Right atrium auricular region (tissue), 2 donors: ENCODE measurements at regions not wholly inside any gene's neighbourhood (a gene's known extent, or its start where the extent isn't known, plus 50 kb on each side); places are given as distances from the start of the nearest gene placed in this dataset.

Source experiments
- DNase-seq: peaks from one replicate; pipeline ENCODE4 v3.0.0-alpha.2; 2019; ENCODE audit warnings: low spot score
- H3K27ac ChIP-seq, 2 donors: fragments of 200-600 bp; sonication (generic); 1 replicate in 1 of 2; 2 replicates in 1 of 2; pipeline ENCODE4 v1.5.1; 2016 to 2019
- H3K27me3 ChIP-seq, 2 donors: fragments of 200-600 bp; sonication (generic); one replicate each; pipeline versions ENCODE4 v1.5.1 to v1.6.0; 2017 to 2019
- H3K36me3 ChIP-seq: fragments of 200-600 bp; sonication (generic); one replicate; pipeline ENCODE4 v1.5.1; 2016
- H3K4me1 ChIP-seq, 2 donors: fragments of 200-600 bp; sonication (generic); one replicate each; pipeline versions ENCODE4 v1.5.1 to v1.6.0; 2017 to 2019
- H3K4me3 ChIP-seq, 2 donors: fragments of 200-600 bp; sonication (generic); 1 replicate in 1 of 2; 2 replicates in 1 of 2; pipeline ENCODE4 v1.5.1; 2017 to 2019; ENCODE audit warnings: mild to moderate bottlenecking in 1 of 2, moderate library complexity in 1 of 2
- H3K9me3 ChIP-seq, 2 donors: fragments of 200-600 bp; sonication (generic); one replicate each; pipeline ENCODE4 v1.5.1; 2019
- TF ChIP-seq, protein P1 (sequence below), 2 donors: fragments of 200-600 bp; sonication (generic); IDR thresholded peaks; one replicate each; pipeline ENCODE4 v1.5.1; 2019; ENCODE audit warnings: antibody characterized with exemption in 2 of 2

DNA sequence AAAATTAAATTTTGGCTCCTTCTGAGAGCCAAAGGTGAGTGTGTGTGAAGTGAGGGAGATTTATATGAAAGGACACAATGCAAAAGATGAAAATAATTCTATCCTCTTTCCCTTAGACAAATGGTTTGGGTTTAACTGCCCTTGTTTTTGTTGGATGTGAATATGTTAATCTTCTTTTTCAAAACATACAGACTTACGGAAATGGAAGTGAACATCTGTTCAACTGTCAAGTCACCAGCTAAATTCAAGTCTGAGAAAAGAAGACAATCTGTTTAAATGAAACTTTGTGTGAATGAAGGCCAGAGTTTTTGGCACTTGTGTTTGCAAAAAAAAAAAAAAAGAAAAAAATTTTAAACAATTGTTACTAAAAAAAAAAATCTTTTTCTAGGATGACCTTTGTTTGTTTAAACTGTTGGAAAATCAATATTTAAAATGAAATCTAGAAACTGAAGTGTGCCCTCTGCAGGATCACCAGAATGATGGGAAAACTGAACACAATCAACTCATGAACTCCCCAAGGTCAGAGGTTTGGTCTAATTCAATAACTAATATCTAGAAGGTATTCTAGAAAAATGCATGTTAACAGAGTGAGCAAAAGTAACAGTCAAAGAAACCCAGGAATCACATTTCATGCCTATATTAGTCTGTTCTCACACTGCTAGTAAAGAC, 448.8 kb downstream of the FLRT2 start:
- Histone ChIP-seq H3K9me3 (no peaks in the 10 kb centered on the region), H3K27me3 (no peaks in the 10 kb centered on the region), H3K27ac (no peak overlapping the region), H3K36me3 (no peaks in the 10 kb centered on the region), H3K4me1 (no peaks in the 10 kb centered on the region), H3K4me3 (no peak overlapping the region)
- no peak for DNase-seq
- TF ChIP-seq, protein P1, sequence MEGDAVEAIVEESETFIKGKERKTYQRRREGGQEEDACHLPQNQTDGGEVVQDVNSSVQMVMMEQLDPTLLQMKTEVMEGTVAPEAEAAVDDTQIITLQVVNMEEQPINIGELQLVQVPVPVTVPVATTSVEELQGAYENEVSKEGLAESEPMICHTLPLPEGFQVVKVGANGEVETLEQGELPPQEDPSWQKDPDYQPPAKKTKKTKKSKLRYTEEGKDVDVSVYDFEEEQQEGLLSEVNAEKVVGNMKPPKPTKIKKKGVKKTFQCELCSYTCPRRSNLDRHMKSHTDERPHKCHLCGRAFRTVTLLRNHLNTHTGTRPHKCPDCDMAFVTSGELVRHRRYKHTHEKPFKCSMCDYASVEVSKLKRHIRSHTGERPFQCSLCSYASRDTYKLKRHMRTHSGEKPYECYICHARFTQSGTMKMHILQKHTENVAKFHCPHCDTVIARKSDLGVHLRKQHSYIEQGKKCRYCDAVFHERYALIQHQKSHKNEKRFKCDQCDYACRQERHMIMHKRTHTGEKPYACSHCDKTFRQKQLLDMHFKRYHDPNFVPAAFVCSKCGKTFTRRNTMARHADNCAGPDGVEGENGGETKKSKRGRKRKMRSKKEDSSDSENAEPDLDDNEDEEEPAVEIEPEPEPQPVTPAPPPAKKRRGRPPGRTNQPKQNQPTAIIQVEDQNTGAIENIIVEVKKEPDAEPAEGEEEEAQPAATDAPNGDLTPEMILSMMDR (IDR thresholded peaks at IDR 0.05), result no peak

DNA sequence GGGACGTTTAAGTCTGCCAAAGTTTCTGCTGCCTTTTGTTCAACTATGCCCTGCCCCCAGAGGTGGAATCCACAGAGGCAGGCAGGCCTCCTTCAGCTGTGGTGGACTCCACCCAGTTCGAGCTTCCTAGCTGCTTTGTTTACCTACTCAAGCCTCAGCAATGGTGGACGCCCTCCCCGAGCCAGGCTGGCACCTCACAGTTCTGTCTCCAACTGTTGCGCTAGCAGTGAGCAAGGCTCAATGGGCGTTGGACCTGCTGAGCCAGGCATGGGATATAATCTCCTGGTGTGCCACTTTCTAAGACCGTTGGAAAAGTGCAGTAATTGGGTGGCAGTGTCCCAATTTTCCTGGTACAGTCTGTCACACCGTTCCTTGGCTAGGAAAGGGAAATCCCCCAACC, 444.7 kb downstream of the FLRT2 start:
- Histone ChIP-seq H3K27me3 (no peaks in the 10 kb centered on the region), H3K27ac (no peak overlapping the region), H3K36me3 (no peaks in the 10 kb centered on the region), H3K4me3 (no peak overlapping the region), H3K4me1 (no peaks in the 10 kb centered on the region), H3K9me3 (peaks cover 0 to 9% of the 10 kb centered on the region in 2 donors)
- DNase-seq, result no peak
- TF ChIP-seq, protein P1 (IDR thresholded peaks at IDR 0.05), result no peak

DNA sequence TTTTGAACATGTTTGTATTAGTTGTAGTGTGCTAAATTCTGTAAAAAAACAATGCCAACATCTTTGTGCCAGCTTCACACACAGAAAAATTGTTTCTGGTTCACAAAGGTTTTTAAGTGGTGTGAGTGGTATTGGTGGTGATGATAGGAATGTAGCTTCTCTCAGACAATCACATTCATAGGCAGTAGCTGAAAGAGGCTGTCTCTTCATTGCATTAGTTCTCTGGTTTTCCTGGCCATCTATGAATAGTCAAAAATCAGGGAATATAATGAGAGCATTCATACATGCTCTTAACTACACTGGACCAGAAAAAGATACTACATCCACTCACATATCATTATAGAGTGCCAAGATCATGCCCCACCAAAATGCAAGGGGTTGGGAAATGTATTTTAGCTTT, 433.5 kb downstream of the FLRT2 start:
- no peaks in the 10 kb centered on the region for H3K9me3 ChIP-seq
- H3K4me3 ChIP-seq, result no peak overlapping the region
- H3K27ac ChIP-seq, result no peak overlapping the region
- DNase-seq, result no peak
- TF ChIP-seq, protein P1 (IDR thresholded peaks at IDR 0.05), result no peak
- no peaks in the 10 kb centered on the region for H3K4me1 ChIP-seq
- H3K27me3 ChIP-seq, result no peaks in the 10 kb centered on the region
- no peaks in the 10 kb centered on the region for H3K36me3 ChIP-seq

DNA sequence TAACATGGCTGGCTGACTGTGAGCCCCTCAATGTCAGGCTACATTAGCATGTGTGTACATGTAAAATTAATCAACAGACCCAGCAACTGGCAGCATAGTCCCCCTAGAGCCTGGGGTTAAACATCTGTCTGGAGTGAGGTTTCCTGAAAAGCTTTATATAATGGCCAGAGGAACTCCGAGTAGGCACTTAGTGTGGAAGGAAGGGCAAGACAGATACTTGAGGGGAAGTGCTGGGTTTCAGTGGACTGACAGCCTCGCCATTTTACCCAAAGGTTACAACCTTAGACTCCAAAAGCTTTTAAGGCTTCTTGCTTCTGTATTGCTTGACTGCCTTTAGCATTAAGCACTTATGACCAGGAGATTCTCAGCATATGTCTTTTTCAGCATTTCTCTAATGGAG, 430.8 kb downstream of the FLRT2 start:
- DNase-seq, result no peak
- TF ChIP-seq, protein P1 (IDR thresholded peaks at IDR 0.05), result no peak
- Histone ChIP-seq H3K27me3 (no peaks in the 10 kb centered on the region), H3K4me3 (no peak overlapping the region), H3K27ac (no peak overlapping the region), H3K9me3 (no peaks in the 10 kb centered on the region), H3K4me1 (no peaks in the 10 kb centered on the region), H3K36me3 (no peaks in the 10 kb centered on the region)

DNA sequence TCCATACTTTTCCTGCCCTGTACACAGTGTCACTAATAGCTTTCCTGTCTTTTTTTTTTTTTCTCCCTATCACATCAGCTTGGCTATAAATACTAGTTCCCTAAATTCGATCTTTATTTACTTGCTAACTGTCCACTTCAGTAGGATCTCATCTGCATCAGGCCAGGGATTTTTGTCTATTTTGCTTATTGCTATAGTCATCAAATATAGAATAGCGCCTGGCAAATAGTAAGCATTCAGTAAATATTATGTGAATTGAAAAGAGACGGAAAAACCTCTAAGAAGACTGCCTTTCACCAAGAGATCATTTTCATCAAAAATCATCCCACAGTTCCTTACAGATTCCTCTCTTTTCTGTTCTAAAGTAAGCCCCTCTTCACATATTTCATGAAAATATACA, 429.1 kb downstream of the FLRT2 start:
- Histone ChIP-seq H3K9me3 (no peaks in the 10 kb centered on the region), H3K36me3 (no peaks in the 10 kb centered on the region), H3K27me3 (no peaks in the 10 kb centered on the region), H3K27ac (no peak overlapping the region), H3K4me1 (no peaks in the 10 kb centered on the region), H3K4me3 (no peak overlapping the region)
- TF ChIP-seq, protein P1 (IDR thresholded peaks at IDR 0.05), result no peak
- no peak for DNase-seq

DNA sequence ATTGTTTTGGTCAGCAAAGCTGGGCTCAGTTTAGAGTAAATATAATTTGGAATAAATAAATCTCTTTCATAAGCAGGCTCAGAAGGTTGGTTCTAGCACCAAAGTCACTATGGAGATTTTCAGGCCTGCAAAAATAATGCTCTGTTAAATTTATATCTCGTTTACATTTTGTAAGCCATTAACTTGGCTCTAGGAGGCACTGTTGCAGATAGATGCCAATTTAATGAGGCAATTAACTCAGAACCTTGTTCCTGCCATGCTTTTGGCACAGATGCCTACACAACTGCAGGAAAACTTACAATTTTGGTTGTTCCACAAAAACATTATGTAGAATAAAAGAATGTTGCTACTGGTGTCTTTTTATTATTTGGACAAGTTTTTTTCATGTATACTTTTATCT, 428.1 kb downstream of the FLRT2 start:
- Histone ChIP-seq H3K4me3 (no peak overlapping the region), H3K4me1 (no peaks in the 10 kb centered on the region), H3K27ac (no peak overlapping the region), H3K36me3 (no peaks in the 10 kb centered on the region), H3K9me3 (no peaks in the 10 kb centered on the region), H3K27me3 (no peaks in the 10 kb centered on the region)
- no peak for DNase-seq
- TF ChIP-seq, protein P1 (IDR thresholded peaks at IDR 0.05), result no peak
